Urothelium cell line (cell line): ENCODE measurements at regions not wholly inside any gene's neighbourhood (a gene's known extent, or its start where the extent isn't known, plus 50 kb on each side); places are given as distances from the start of the nearest gene placed in this dataset.
A peak's percentile ranks its signal among the peaks of the same experiment; 100 is the strongest.
"Not testable (repeated sequence)": the region's sequence is repeated elsewhere in the genome, so short reads cannot be mapped to it uniquely, and the experiment has no call there.

Experiments
- DNase-seq: peaks from one replicate; pipeline ENCODE4 v3.0.0; 2011; ENCODE audit warnings: low spot score, mixed read lengths
- FAIRE-seq: peaks from 2 replicates; lab custom pipeline; 2011; peaks lifted over from hg19 to GRCh38; lab: Jason Lieb, UNC

- no peak for DNase-seq
- no peak for FAIRE-seq
Measured at GRCh38 chr5:39544941-39545340, 120.2 kb upstream of the DAB2 start.

GRCh38 chr5:39543335-39543734, 118.6 kb upstream of the DAB2 start:
- FAIRE-seq (no peak), DNase-seq (no peak)

DNA sequence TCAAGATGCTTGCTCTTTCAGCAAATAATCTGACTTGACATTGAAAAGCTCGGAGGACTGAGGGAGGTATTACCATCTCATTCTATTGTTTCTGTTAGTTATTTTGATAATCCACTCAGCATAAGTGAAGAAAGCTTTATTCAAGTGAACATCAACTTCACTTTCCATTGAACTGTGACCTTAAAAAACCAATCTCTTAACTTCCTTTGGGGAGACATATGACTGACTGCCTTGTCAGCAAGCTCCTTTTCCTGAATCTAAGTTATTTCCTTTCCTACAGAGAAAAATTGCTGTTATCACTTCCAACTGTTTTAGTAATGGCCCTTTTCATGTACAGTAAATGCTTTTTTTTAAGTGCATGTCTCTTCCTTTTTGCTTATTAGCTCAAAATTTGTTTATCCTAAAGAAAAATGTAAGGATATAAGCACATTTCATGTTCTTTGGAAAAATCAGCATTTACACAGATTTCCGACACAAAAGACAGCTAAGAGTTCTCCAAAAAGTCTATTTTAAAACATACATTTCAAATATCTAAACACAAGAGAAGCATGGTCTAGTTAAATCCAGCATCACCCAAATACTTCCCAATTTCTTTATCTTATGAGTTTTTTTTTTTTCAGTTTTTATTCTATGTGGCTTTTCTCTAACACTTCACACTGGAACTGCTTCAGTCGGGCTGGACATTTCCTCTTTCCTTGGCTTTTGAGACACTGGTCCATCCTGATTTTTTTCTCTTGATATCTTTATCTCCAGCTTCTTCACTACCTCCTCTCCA, 117.9 kb upstream of the DAB2 start:
- FAIRE-seq (no peak), DNase-seq (no peak)

- no peak for DNase-seq
- no peak for FAIRE-seq
Measured at GRCh38 chr5:39541920-39542319, 117.1 kb upstream of the DAB2 start.

DNA sequence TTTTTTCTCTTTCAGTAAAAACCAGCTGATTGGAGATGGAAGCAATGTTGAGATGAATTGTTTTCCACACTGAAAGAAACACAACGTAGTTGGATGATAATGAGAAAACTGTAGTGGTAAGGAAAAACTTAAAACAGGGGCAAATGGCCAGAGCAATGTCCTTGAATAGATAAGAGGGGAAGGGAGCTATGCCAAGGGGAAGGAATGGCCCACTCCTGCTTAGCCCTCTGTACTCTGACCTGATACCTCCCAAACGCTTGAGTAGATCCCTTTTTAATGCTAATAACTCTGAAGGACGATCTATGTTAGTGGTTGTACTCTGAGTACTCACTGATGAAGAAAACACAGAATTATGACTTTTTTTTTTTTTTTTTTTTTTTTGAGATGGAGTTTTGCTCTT, 114.7 kb upstream of the DAB2 start:
- DNase-seq (no peak), FAIRE-seq (no peak)

GRCh38 chr5:39534690-39535089, 109.9 kb upstream of the DAB2 start:
- DNase-seq: no peak
- FAIRE-seq: no peak

DNA sequence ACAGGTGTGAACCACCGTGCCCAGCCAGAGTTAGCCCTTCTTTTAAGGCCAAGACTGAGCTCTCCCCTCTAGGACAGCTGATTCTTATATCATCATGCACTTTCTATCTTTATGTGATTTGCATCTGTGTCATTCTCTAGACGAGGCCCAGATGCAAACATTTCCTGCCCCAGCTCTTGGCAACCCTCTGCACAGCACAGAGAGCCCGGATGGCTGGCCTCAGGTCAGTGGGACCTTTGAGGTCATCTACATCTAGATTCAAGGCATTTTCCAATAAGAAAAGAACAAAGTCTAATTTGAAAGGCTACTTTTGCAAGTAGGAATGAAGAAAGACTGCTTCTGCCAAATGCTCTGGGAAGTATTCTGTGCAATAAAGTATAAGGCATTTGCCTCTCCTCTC, 109.0 kb upstream of the DAB2 start:
- no peak for FAIRE-seq
- no peak for DNase-seq

- FAIRE-seq: no peak
- DNase-seq: no peak
Measured at GRCh38 chr5:39532511-39532910, 107.7 kb upstream of the DAB2 start.

GRCh38 chr5:39531306-39531705, 106.5 kb upstream of the DAB2 start:
- no peak for FAIRE-seq
- no peak for DNase-seq

GRCh38 chr5:39526914-39527477, 102.2 kb upstream of the DAB2 start:
- FAIRE-seq: no peak
- DNase-seq: no peak

GRCh38 chr5:39525781-39526180, 101.0 kb upstream of the DAB2 start:
- not testable (repeated sequence) for FAIRE-seq, DNase-seq

DNA sequence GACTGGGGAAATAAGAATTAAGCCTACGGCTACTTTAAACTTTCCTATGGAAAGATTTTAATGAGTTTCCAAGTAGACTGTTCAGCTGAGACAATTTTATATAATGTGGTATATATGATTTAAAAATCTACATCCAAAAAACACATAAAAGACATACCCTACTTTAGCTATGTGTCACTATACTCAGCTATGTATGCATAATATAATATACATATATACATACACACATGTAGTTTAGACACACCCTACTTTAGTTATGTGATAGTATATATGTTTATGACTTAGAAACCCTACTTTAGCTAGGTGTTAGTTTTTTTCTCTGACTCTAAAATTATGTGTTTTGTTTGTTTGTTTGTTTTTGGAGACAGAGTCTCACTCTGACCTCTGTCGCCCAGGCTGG, 100.5 kb upstream of the DAB2 start:
- FAIRE-seq: no peak

GRCh38 chr5:39523821-39524220, 99.0 kb upstream of the DAB2 start:
- DNase-seq: no peak
- FAIRE-seq: no peak

More for the DNA sequence above, 100.5 kb upstream of the DAB2 start:
- DNase-seq: no peak

- no peak for FAIRE-seq
- DNase-seq: no peak
Measured at GRCh38 chr5:39521940-39522590, 97.3 kb upstream of the DAB2 start.

GRCh38 chr5:39521098-39521860, 96.5 kb upstream of the DAB2 start:
- DNase-seq (no peak), FAIRE-seq (peak; percentile 67)

DNA sequence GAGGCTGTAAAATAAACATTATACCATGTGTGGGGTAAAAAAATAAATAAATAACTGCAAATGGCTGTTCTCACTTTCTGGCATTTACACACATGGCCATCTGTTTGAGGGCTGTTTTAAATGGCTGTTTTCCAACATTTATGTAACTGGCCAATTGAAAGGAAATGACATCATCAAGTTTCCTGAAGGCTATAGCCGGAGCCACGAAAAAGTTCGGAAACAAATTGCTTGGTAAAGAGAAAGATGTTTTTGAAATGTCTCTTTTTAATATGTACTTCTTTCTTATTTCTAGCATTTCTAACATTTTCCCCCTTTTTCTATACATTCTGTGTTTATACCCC, 95.4 kb upstream of the DAB2 start:
- DNase-seq: peak; percentile 40
- FAIRE-seq: peak; percentile 5

DNA sequence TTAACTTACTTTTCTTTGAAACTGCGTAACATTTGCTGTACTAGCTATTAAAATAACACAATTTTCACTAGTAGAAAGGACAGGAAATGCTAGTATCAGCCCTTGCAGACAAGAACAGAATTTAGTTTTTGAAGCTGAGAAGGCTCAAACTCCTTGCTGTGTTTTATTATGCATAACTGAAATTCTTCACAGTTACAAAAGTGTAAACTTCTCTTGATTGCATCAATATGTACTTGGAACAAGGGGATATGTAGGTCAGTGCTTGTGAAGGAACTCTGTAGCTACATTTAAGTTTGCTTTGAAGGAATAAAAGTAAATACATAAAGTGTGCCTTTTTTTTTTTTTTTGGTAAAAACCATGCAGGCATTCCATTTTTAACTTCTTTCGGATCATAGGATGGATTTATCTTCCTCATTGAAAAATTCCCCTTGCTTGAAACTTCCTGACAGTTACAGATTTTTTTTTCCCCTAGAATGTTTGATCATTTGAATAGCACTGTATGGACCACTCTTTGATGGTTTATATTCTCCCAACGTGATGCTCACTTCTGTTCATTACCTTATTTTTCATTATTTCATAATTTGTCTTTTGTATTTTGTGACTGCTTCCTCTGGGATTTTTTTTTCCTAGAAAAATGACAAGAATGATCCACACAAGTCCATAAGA, 94.9 kb upstream of the DAB2 start:
- DNase-seq: no peak

DNA sequence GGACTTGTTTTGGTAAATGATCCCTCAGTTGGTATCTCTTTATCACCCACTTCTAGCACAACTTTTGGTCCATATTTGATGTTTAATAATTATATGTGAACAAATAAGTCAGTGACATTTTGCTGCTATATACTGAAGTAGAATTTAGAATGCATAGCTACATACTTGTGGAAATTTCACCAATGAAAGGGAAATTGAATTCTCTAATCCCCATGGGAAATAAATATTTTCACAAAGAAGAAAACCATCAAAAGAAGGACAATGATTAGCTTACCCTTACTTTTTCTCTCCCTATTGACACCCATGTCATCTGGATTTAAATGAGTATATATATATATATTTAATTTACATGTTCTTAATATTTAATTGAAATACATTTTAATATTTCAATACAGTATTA, 94.3 kb upstream of the DAB2 start:
- DNase-seq: no peak
- FAIRE-seq: no peak

More for the DNA sequence above, 94.9 kb upstream of the DAB2 start:
- peak; percentile 17 for FAIRE-seq

DNA sequence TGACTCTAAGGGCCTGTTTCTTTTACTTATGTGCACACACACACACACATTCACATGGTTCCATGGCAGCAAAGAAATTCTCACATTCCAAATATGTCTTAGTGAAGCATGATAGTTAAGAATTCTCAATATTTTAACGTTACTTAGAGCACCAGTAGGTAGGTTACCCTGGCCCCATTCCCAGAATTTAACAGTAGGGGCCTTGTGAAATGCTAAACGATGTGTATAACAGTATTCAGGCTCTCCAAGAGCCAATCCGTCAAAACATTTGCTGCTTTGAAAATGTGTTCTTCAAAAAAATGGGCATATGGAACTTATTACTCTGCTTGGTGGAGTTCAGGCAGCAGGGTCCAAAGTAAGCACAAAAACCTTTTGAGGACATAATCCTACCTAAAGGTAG, 93.7 kb upstream of the DAB2 start:
- DNase-seq (no peak), FAIRE-seq (no peak)

- FAIRE-seq: peak; percentile 74
- DNase-seq: peak; percentile 65
Measured at GRCh38 chr5:39517800-39518199, 93.0 kb upstream of the DAB2 start.

GRCh38 chr5:39515881-39516280, 91.1 kb upstream of the DAB2 start:
- DNase-seq (no peak), FAIRE-seq (no peak)
